Endothelial cell (in vitro differentiated cells): ENCODE measurements at regions not wholly inside any gene's neighbourhood (a gene's known extent, or its start where the extent isn't known, plus 50 kb on each side); places are given as distances from the start of the nearest gene placed in this dataset.

Experiments
- DNase-seq: peaks from one replicate; pipeline ENCODE4 v3.0.0; 2021; ENCODE audit warnings: low spot score
- H3K27ac Mint-ChIP-seq: one replicate; pipeline ENCODE4 v1.8.0; 2021; ENCODE audit warnings: mixed read lengths, inconsistent platforms; ENCODE audit not compliant: unreplicated experiment
- H3K27me3 Mint-ChIP-seq: one replicate; pipeline ENCODE4 v1.8.0; 2021; ENCODE audit warnings: mild to moderate bottlenecking, moderate library complexity, mixed read lengths, inconsistent platforms; ENCODE audit not compliant: unreplicated experiment
- H3K36me3 Mint-ChIP-seq: one replicate; pipeline ENCODE4 v1.8.0; 2021; ENCODE audit warnings: mild to moderate bottlenecking, low read depth, mixed read lengths, inconsistent platforms; ENCODE audit not compliant: unreplicated experiment
- H3K4me1 Mint-ChIP-seq: one replicate; pipeline ENCODE4 v1.8.0; 2021; ENCODE audit warnings: mild to moderate bottlenecking, mixed read lengths, inconsistent platforms; ENCODE audit not compliant: unreplicated experiment
- H3K4me3 Mint-ChIP-seq: one replicate; pipeline ENCODE4 v1.8.0; 2021; ENCODE audit warnings: mild to moderate bottlenecking, mixed read lengths, inconsistent platforms; ENCODE audit not compliant: unreplicated experiment
- H3K9me3 Mint-ChIP-seq: one replicate; pipeline ENCODE4 v1.8.0; 2021; ENCODE audit warnings: mixed read lengths, inconsistent platforms; ENCODE audit not compliant: unreplicated experiment
- CTCF ChIP-seq: fragments of 200-600 bp; sonication (generic); IDR thresholded peaks from one replicate; pipeline ENCODE4 v1.5.0; 2021; ENCODE audit warnings: antibody characterized with exemption; ENCODE audit not compliant: unreplicated experiment

- DNase-seq = no peak
- Mint-ChIP-seq H3K4me3 (no peak overlapping the region), H3K27me3 (no peaks in the 10 kb centered on the region), H3K27ac (no peak overlapping the region), H3K9me3 (no peaks in the 10 kb centered on the region), H3K36me3 (no peaks in the 10 kb centered on the region), H3K4me1 (no peaks in the 10 kb centered on the region)
- no peak for TF ChIP-seq CTCF
These were observed 50.1 kb upstream of the PPFIA2 start for GRCh38 chr12:81809113-81809777.
